OCI-LY7 (cell line): ENCODE measurements at regions not wholly inside any gene's neighbourhood (a gene's known extent, or its start where the extent isn't known, plus 50 kb on each side); places are given as distances from the start of the nearest gene placed in this dataset.

ENCODE experiments used
- EZH2phosphoT487 ChIP-seq: fragments of 200-600 bp; sonication (generic); IDR thresholded peaks from 2 replicates; pipeline ENCODE4 v1.6.1; 2018; ENCODE audit warnings: low read depth, borderline replicate concordance, mild to moderate bottlenecking, mixed run types, antibody characterized with exemption, low read length, moderate library complexity, mixed read lengths
- TF ChIP-seq, protein P1 (sequence below): fragments of 200-600 bp; sonication (generic); conservative IDR thresholded peaks from 2 replicates; pipeline ENCODE4 v1.5.1; 2014; ENCODE audit warnings: mild to moderate bottlenecking, antibody characterized with exemption, low read length, moderate library complexity, mixed read lengths

DNA sequence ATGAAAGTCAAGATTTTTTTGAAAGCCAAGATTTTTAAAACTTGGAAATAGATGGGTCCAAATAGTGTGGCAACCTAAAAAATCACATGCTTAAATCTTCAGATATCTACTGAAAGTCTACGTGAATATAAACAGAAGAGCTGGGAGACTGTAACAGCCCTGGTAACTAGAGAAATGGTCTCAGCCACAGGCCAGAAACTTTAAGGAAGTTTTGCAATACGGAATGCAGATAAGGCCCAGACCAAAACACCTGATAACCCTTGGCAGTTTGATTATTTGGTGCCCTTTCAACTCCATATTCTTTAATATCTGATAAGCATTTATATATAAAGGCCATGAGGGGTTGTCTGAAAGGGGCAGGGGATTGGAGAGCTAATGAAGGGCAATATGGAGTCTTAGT, 537.3 kb upstream of the TGFBR2 start:
- TF ChIP-seq, protein P1, sequence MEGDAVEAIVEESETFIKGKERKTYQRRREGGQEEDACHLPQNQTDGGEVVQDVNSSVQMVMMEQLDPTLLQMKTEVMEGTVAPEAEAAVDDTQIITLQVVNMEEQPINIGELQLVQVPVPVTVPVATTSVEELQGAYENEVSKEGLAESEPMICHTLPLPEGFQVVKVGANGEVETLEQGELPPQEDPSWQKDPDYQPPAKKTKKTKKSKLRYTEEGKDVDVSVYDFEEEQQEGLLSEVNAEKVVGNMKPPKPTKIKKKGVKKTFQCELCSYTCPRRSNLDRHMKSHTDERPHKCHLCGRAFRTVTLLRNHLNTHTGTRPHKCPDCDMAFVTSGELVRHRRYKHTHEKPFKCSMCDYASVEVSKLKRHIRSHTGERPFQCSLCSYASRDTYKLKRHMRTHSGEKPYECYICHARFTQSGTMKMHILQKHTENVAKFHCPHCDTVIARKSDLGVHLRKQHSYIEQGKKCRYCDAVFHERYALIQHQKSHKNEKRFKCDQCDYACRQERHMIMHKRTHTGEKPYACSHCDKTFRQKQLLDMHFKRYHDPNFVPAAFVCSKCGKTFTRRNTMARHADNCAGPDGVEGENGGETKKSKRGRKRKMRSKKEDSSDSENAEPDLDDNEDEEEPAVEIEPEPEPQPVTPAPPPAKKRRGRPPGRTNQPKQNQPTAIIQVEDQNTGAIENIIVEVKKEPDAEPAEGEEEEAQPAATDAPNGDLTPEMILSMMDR = no peak
- no peak for TF ChIP-seq EZH2phosphoT487
